ENCODE measurements at regions not wholly inside any gene's neighbourhood (a gene's known extent, or its start where the extent isn't known, plus 50 kb on each side); places are given as distances from the start of the nearest gene placed in this dataset.
A peak's percentile ranks its signal among the peaks of the same experiment; 100 is the strongest.

DNA sequence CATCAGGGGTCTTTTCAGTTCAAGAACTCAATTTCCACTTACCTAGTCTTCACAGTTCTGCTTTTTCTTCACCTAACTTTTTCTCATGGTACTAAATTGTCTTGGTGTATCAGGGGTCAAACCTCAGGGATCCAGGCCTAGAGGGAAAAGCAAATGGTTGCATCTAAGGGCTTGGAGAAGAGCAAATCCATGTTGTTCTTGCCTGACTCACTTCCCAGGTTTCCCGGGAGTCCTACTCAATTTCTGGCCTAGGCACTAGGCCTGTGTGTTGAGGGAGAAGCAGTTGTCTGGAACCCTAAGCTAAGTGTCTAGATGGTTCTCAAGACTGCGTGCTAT is 191.9 kb upstream of the STK26 start:
- peaks cover 2% of the 10 kb centered on the region for H3K9me3 Mint-ChIP-seq (ENCODE audit: unreplicated experiment)
- peak overlapping the region; percentile 97 for H3K27ac Mint-ChIP-seq (ENCODE audit: unreplicated experiment)
- H3K4me3 Mint-ChIP-seq (ENCODE audit: unreplicated experiment) = peak overlapping the region; percentile 93
- H3K4me1 Mint-ChIP-seq (ENCODE audit: low read depth, unreplicated experiment) = peaks cover 3% of the 10 kb centered on the region
- TF ChIP-seq, protein P1, sequence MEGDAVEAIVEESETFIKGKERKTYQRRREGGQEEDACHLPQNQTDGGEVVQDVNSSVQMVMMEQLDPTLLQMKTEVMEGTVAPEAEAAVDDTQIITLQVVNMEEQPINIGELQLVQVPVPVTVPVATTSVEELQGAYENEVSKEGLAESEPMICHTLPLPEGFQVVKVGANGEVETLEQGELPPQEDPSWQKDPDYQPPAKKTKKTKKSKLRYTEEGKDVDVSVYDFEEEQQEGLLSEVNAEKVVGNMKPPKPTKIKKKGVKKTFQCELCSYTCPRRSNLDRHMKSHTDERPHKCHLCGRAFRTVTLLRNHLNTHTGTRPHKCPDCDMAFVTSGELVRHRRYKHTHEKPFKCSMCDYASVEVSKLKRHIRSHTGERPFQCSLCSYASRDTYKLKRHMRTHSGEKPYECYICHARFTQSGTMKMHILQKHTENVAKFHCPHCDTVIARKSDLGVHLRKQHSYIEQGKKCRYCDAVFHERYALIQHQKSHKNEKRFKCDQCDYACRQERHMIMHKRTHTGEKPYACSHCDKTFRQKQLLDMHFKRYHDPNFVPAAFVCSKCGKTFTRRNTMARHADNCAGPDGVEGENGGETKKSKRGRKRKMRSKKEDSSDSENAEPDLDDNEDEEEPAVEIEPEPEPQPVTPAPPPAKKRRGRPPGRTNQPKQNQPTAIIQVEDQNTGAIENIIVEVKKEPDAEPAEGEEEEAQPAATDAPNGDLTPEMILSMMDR (IDR thresholded peaks at IDR 0.05; ENCODE audit: partially characterized antibody, unreplicated experiment) = no peak
- H3K27me3 Mint-ChIP-seq (ENCODE audit: unreplicated experiment) = no peaks in the 10 kb centered on the region
- H3K36me3 Mint-ChIP-seq (ENCODE audit: unreplicated experiment) = no peaks in the 10 kb centered on the region
- DNase-seq = no peak

GRCh38 chrX:131836161-131836560 is 186.9 kb upstream of the STK26 start:
- TF ChIP-seq, protein P1 (IDR thresholded peaks at IDR 0.05; ENCODE audit: partially characterized antibody, unreplicated experiment) = no peak

DNA sequence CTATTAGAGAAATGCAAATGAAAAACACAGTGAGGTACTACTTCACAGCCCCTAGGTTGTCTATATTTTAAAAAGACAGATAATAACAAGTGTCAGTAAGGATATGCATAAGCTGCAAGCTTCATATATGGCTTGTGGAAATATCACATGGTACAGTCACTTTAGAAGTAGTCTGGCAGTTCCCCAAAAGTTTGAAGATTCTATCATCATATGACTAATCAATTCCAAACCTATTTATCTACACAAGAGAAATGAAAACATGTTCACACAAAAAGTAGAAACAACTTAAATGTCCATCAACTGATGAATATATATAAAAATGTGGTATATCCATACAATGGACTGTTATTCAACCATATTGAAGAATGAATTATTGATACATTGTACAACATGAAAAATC is 185.8 kb upstream of the STK26 start:
- Mint-ChIP-seq H3K36me3 (ENCODE audit: unreplicated experiment) (no peaks in the 10 kb centered on the region), H3K27me3 (ENCODE audit: unreplicated experiment) (peaks cover 2% of the 10 kb centered on the region), H3K4me3 (ENCODE audit: unreplicated experiment) (no peak overlapping the region), H3K4me1 (ENCODE audit: low read depth, unreplicated experiment) (peaks cover 2% of the 10 kb centered on the region), H3K9me3 (ENCODE audit: unreplicated experiment) (no peaks in the 10 kb centered on the region), H3K27ac (ENCODE audit: unreplicated experiment) (no peak overlapping the region)
- DNase-seq = no peak
- TF ChIP-seq, protein P1 (IDR thresholded peaks at IDR 0.05; ENCODE audit: partially characterized antibody, unreplicated experiment) = no peak

More at GRCh38 chrX:131836161-131836560, 186.9 kb upstream of the STK26 start:
- H3K4me3 Mint-ChIP-seq (ENCODE audit: unreplicated experiment) = no peak overlapping the region
- H3K4me1 Mint-ChIP-seq (ENCODE audit: low read depth, unreplicated experiment) = no peaks in the 10 kb centered on the region
- no peaks in the 10 kb centered on the region for H3K9me3 Mint-ChIP-seq (ENCODE audit: unreplicated experiment)
- H3K27me3 Mint-ChIP-seq (ENCODE audit: unreplicated experiment) = no peaks in the 10 kb centered on the region
- no peak overlapping the region for H3K27ac Mint-ChIP-seq (ENCODE audit: unreplicated experiment)
- H3K36me3 Mint-ChIP-seq (ENCODE audit: unreplicated experiment) = no peaks in the 10 kb centered on the region
- DNase-seq = no peak

DNA sequence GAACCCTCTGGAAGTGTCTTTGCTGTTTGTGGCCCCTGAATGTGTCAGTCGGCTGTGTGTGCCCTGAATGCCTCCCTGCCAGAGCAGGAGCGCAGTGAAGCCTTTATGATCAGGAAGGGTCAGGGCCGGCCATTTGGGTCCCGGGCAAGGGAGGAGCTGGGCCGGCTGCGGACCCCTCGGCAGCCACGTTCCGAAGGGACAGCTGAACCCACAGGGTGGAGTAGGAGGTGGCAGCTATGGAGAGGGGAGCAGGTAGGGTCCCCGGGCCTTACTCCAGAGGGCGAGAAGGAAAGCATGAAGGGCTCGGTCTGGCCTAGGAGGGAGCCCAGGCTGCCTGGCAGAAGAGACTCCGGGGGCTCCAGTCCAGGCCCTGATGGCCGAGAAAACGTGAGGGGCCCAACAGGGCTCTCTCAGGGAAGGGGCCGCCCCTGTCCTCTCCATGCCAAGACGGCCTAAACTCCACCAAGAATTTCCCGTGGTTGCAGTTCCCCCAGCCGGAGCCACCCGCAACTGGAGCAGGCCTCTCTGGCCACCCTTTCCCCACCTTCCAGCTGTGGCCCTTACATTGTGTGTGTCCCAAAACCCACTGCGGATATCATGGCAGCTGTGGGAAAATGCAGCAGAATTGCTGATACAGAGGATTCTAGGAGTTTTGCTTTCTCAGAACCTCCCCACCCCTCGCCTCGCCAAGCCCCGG is 182.2 kb upstream of the STK26 start:
- Mint-ChIP-seq H3K4me1 (ENCODE audit: low read depth, unreplicated experiment) (peaks cover 2% of the 10 kb centered on the region), H3K27me3 (ENCODE audit: unreplicated experiment) (peaks cover 2% of the 10 kb centered on the region), H3K27ac (ENCODE audit: unreplicated experiment) (no peak overlapping the region), H3K4me3 (ENCODE audit: unreplicated experiment) (no peak overlapping the region), H3K36me3 (ENCODE audit: unreplicated experiment) (no peaks in the 10 kb centered on the region), H3K9me3 (ENCODE audit: unreplicated experiment) (no peaks in the 10 kb centered on the region)
- TF ChIP-seq, protein P1 (IDR thresholded peaks at IDR 0.05; ENCODE audit: partially characterized antibody, unreplicated experiment) = no peak
- DNase-seq = no peak

DNA sequence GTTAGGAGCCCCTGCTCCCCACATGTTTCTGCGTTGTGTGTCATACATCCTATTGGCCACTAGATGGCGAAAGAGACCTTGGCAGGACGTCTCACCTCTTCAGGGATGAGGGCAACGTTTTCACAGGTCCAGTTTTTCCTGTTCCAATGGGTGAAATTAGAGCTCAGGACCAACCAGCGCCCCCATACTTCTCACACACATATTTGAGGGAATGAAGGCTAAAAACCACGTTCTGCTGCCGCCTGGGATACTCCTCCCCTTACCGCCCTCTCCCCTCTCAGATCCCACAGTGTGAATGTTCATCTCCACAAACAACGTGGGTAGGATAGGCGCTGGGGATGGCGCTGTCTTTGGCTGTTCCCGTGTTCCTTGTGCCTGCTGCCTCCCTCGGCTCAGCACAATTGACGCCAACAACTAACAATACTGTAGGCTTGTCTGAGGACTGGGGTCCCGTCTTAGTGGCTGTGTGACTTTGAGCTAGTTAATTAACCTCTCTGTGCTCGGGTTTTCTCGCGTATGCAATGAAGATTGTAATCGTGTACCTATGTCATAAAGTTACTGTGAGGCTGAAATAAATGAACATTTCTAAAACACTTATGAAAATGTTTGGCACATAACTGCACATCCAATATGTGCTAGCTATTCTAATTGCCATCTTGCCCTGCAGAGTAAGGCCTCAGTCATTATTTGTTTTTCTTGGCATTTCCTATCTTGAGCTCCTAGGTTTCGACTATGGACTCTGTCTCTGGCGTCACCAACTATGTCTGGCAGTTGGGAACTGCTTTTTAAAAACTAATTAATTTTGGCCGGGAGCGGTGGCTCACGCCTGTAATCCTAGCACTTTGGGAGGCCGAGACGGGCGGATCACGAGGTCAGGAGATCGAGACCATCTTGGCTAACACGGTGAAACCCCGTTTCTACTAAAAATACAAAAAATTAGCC is 181.3 kb upstream of the STK26 start:
- Mint-ChIP-seq H3K4me3 (ENCODE audit: unreplicated experiment) (no peak overlapping the region), H3K27ac (ENCODE audit: unreplicated experiment) (no peak overlapping the region), H3K9me3 (ENCODE audit: unreplicated experiment) (no peaks in the 10 kb centered on the region), H3K4me1 (ENCODE audit: low read depth, unreplicated experiment) (peaks cover 2% of the 10 kb centered on the region), H3K36me3 (ENCODE audit: unreplicated experiment) (no peaks in the 10 kb centered on the region), H3K27me3 (ENCODE audit: unreplicated experiment) (peaks cover 2% of the 10 kb centered on the region)
- TF ChIP-seq, protein P1 (IDR thresholded peaks at IDR 0.05; ENCODE audit: partially characterized antibody, unreplicated experiment) = peak; percentile 85
- DNase-seq = peak; percentile 15
